Breast epithelium (tissue), 3 donors: ENCODE measurements at regions not wholly inside any gene's neighbourhood (a gene's known extent, or its start where the extent isn't known, plus 50 kb on each side); places are given as distances from the start of the nearest gene placed in this dataset.

Experiments used
- POLR2AphosphoS5 ChIP-seq, 3 donors: sonication (generic); formaldehyde crosslinking; IDR thresholded peaks; one replicate each; pipeline ENCODE4 v1.6.1; 2017; ENCODE audit warnings: antibody characterized with exemption in 3 of 3
- TF ChIP-seq, protein P1 (sequence below), 3 donors: fragments of 450-650 bp; IDR thresholded peaks; one replicate each; pipeline ENCODE4 v1.5.1; 2016 to 2017; ENCODE audit warnings: antibody characterized with exemption in 3 of 3, mild to moderate bottlenecking in 3 of 3, moderate library complexity in 3 of 3

DNA sequence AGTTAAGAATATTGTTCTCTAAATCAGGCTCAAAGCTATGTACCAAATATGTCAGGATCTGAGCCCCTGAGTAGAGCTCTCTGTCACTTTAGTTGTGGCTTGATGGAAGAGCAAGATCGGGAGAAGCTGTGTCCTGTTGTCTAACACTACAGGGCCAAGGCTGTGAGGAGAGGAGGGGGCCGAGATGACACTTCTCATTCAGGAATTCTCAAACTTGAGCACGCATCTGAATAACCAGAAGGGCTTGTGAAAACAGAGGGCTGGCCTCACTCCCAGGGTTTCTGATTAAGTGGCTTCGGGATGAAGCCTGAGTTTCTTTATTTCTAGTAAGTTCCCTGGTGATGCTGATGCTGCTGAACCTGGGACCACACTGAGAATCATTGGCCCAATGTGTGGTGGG lies 209.2 kb upstream of the DAB1 start:
- TF ChIP-seq POLR2AphosphoS5 (IDR thresholded peaks at IDR 0.05): no peak
- TF ChIP-seq, protein P1, sequence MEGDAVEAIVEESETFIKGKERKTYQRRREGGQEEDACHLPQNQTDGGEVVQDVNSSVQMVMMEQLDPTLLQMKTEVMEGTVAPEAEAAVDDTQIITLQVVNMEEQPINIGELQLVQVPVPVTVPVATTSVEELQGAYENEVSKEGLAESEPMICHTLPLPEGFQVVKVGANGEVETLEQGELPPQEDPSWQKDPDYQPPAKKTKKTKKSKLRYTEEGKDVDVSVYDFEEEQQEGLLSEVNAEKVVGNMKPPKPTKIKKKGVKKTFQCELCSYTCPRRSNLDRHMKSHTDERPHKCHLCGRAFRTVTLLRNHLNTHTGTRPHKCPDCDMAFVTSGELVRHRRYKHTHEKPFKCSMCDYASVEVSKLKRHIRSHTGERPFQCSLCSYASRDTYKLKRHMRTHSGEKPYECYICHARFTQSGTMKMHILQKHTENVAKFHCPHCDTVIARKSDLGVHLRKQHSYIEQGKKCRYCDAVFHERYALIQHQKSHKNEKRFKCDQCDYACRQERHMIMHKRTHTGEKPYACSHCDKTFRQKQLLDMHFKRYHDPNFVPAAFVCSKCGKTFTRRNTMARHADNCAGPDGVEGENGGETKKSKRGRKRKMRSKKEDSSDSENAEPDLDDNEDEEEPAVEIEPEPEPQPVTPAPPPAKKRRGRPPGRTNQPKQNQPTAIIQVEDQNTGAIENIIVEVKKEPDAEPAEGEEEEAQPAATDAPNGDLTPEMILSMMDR (IDR thresholded peaks at IDR 0.05): no peak
